Embryonic facial prominence (tissue), 1 donor: ENCODE measurements at regions not wholly inside any gene's neighbourhood (a gene's known extent, or its start where the extent isn't known, plus 50 kb on each side); places are given as distances from the start of the nearest gene placed in this dataset.
"Not testable (repeated sequence)": the region's sequence is repeated elsewhere in the genome, so short reads cannot be mapped to it uniquely, and the experiment has no call there.

Source experiments
- DNase-seq: peaks from one replicate; pipeline ENCODE4 v3.0.0-alpha.2; 2016; ENCODE audit errors: extremely low spot score

DNA sequence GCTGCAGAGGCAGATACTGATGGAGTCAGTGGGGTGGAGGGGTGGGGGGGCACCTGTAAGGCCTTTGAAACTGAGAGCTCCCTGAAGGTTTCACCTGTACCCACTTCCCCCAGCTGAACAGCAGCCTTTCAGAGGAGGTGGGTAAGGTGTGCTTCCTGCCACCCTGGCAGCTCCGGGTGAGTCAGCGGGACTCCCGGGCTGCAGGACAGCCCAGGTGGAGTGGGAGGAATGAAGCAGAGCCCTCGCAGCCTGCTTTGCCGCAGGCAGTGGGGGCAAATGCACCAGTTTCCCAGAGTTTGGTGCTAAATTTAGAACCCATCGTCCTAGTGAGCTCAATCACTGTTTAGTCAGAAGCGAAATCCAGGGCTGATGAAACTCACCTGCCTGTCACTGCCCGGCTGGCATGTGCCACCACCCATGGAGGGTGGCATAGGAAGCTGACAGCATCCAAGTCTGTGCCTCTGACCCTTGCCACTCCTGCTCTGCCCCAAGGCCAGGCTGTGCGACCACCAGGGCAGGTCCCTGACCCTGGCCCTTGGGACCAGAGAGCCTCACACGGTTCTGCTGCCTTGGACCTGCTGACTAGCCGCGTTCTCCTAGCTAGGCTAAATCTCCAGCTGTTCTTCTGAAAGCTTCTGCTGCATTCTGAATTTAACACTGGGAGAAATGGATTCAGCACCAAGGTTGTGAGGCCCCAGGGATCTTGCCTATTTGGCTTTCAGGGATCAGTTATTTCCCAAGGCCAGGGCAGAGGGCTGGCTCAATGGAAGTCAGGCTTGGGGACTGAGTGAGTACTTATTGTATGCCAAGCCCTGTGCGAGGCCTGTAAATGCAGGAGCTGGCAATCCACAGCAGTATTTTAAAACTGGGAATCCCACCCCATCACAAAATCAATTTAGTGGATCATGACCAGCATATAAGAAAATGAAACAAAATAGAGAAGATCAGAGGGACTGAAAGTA lies 67.3 kb upstream of the RASGRF1 start:
- no peak for DNase-seq

DNA sequence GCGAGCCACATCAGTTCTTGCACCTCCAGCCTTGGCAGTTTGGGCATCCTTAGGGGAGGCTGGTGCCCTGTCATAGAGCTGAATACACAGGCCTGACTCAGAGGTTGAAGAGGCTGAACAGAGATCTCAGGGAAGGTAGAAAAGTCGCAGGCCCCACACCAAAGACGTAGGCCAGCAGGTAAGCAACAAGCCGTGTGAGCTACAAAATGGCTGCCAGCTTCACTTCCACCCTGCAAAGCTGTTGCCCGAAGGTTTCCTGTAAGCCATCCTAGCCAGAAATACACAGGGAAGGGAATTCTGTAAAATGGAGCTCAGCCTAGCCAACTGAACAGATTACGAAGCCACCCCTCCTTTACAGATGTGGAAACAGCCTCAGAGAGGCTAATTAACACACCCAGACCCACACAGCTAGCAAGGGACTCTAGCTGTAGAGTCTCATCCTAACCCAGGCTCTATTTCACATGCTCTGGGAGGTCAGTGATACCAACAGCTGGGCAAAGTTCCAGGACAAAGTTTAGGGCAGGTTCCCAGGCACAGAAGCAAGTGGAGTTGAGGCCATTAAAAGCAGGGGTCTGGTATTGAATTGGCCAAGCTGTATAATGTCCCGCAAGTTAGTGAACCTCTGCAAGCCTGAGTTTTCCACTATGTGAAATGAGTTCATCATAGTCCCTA lies 66.3 kb upstream of the RASGRF1 start:
- DNase-seq, result no peak

DNA sequence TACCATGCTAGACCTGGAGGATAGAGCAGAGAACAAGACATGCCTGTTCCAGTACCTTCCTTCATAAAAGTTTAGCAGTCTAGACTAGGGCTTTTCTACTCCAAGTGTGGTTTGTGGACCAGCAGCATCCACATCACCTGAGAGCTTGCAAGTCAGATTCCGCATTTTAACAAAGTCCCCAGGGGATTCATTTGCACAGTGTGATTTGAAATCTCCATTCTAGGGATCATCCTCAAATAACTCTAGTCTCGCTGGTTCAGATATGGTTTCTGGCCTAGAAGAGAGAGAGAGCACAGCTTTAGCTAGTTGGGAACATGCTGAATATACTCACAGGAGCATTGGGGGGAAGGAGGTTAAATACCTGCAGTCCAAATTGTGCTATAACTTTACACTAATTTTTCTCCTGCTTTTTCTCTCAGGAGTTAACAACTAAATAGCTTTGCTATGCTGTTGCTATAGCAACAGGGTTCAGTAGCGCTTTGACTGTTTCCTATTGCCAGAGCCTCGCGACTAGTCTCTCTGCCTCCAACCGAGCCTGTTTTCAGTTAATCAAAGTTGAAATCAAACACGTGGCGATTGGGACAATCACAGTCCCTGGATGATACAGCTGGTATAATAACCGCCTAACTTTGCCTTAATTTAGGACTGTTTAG lies 64.0 kb upstream of the RASGRF1 start:
- no peak for DNase-seq

DNA sequence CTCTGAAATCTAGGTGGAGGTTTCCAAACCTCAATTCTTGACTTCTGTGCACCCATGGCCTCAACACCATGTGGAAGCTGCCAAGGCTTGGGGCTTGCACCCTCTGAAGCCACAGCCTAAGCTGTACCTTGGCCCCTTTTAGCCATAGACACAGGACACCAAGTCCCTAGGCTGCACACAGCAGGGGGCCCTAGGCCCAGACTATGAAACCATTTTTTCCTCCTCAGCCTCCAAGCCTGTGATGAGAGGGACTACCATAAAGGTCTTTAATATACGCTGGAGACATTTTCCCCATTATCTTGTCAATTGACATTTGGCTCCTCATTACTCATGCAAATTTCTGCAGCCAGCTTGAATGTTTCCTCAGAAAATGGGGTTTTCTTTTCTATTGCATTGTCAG lies 53.7 kb upstream of the RASGRF1 start:
- DNase-seq, result not testable (repeated sequence)

GRCh38 chr15:79140846-79141570 lies 50.4 kb upstream of the RASGRF1 start:
- DNase-seq, result no peak
